ENCODE measurements at regions not wholly inside any gene's neighbourhood (a gene's known extent, or its start where the extent isn't known, plus 50 kb on each side); places are given as distances from the start of the nearest gene placed in this dataset.

GRCh38 chr9:29100762-29101161, 1527.5 kb upstream of the C9orf72 start:
- no peak for TF ChIP-seq CTCF (IDR thresholded peaks at IDR 0.05)
- TF ChIP-seq REST (IDR thresholded peaks at IDR 0.05; ENCODE audit: insufficient read depth in 1 of 2, low read depth in 2 of 2, low read length in 1 of 2) = no peak
